ENCODE measurements at regions not wholly inside any gene's neighbourhood (a gene's known extent, or its start where the extent isn't known, plus 50 kb on each side); places are given as distances from the start of the nearest gene placed in this dataset.

- TF ChIP-seq CTCF (IDR thresholded peaks at IDR 0.05 in 4 of 5, conservative IDR thresholded peaks at IDR 0.05 in 1 of 5) (no peak), POLR2A (IDR thresholded peaks at IDR 0.05) (no peak)
Observed at GRCh38 chr4:12778191-12778590, 705.9 kb downstream of the RAB28 start.
